ENCODE measurements at regions not wholly inside any gene's neighbourhood (a gene's known extent, or its start where the extent isn't known, plus 50 kb on each side); places are given as distances from the start of the nearest gene placed in this dataset.

DNA sequence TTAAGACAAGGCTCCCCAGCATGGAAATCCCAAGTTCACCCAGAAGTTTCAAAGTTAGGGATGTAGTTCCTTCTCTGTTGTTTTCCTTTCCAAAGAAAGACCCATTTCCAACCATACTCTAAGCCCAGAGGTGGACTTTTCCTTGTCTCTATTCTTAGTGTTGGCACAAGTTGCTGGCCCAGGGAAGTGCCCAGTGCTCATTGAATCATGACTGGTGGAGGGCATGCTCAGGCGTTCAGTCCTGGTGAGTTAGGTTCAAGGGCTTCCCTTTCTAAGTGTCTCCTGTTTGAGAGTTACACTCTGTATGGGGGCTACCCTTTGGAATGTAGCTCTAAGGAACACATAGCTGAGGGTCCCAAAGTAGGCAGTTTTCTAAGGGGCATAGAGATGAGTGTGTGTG, 389.5 kb downstream of the KCNRG start:
- DNase-seq (ENCODE audit: low spot score), result no peak
- CTCF ChIA-PET, result no interaction called here
- Histone ChIP-seq H3K4me3 (ENCODE audit: low read depth, low read length, poor library complexity, severe bottlenecking) (no peak overlapping the region), H3K4me1 (ENCODE audit: insufficient read depth, low read length, poor library complexity, severe bottlenecking) (peaks cover 20% of the 10 kb centered on the region), H3K27ac (ENCODE audit: low read depth, low read length, poor library complexity, severe bottlenecking) (no peak overlapping the region), H3K27me3 (replicated peaks; ENCODE audit: insufficient read depth, low read depth, low read length, poor library complexity) (no peaks in the 10 kb centered on the region), H3K36me3 (ENCODE audit: insufficient read depth, low read length, poor library complexity, severe bottlenecking) (no peaks in the 10 kb centered on the region), H3K9me3 (ENCODE audit: low read depth, low read length, poor library complexity, severe bottlenecking) (no peaks in the 10 kb centered on the region)
- TF ChIP-seq EZH2 (IDR thresholded peaks at IDR 0.05; ENCODE audit: borderline replicate concordance, low read depth, low read length, poor library complexity, severe bottlenecking) (no peak), CTCF (conservative IDR thresholded peaks at IDR 0.05; ENCODE audit: low read depth, low read length) (no peak)
- POLR2A ChIA-PET (ENCODE audit: low non-redundant PET), result no interaction called here
- no TSS peak for BruUV-seq (replicated peaks)
- intact Hi-C loops (cut with micrococcal nuclease; ENCODE audit: unreplicated experiment), result no loop called here

DNA sequence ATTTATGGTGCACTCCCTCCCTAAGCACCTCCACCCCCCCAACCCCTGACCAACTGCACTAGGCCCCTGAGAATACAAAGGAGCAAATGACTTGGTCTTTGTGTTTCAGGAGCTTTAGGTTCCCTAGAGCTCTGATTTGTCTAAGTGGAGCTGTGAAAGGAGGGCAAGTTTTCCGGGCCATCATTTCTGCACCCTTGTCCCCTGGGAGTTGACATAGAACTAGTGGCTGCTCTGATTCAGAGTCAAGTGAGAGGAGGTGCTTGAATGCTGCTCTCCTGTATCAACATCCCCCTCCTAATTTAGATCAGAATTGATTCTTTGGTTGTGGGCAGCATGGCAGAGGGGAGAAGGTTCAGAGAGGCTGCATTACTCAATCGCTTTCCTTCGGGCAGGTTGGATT, 391.6 kb downstream of the KCNRG start:
- peaks cover 4% of the 10 kb centered on the region for H3K4me1 ChIP-seq (ENCODE audit: insufficient read depth, low read length, poor library complexity, severe bottlenecking)
- H3K27me3 ChIP-seq (replicated peaks; ENCODE audit: insufficient read depth, low read depth, low read length, poor library complexity), result no peaks in the 10 kb centered on the region
- intact Hi-C loops (cut with micrococcal nuclease; ENCODE audit: unreplicated experiment), result no loop called here
- no TSS peak for BruUV-seq (replicated peaks)
- no peak for DNase-seq (ENCODE audit: low spot score)
- no peak for TF ChIP-seq EZH2 (IDR thresholded peaks at IDR 0.05; ENCODE audit: borderline replicate concordance, low read depth, low read length, poor library complexity, severe bottlenecking)
- no peak for TF ChIP-seq CTCF (conservative IDR thresholded peaks at IDR 0.05; ENCODE audit: low read depth, low read length)
- no peaks in the 10 kb centered on the region for H3K36me3 ChIP-seq (ENCODE audit: insufficient read depth, low read length, poor library complexity, severe bottlenecking)
- no peaks in the 10 kb centered on the region for H3K9me3 ChIP-seq (ENCODE audit: low read depth, low read length, poor library complexity, severe bottlenecking)
- ChIA-PET POLR2A (ENCODE audit: low non-redundant PET) (no interaction called here), CTCF (no interaction called here)
- no peak overlapping the region for H3K27ac ChIP-seq (ENCODE audit: low read depth, low read length, poor library complexity, severe bottlenecking)
- no peak overlapping the region for H3K4me3 ChIP-seq (ENCODE audit: low read depth, low read length, poor library complexity, severe bottlenecking)

GRCh38 chr13:50408068-50408467, 392.8 kb downstream of the KCNRG start:
- intact Hi-C loops (cut with micrococcal nuclease; ENCODE audit: unreplicated experiment), result no loop called here
- Histone ChIP-seq H3K4me1 (ENCODE audit: insufficient read depth, low read length, poor library complexity, severe bottlenecking) (no peaks in the 10 kb centered on the region), H3K4me3 (ENCODE audit: low read depth, low read length, poor library complexity, severe bottlenecking) (no peak overlapping the region), H3K9me3 (ENCODE audit: low read depth, low read length, poor library complexity, severe bottlenecking) (no peaks in the 10 kb centered on the region), H3K27me3 (replicated peaks; ENCODE audit: insufficient read depth, low read depth, low read length, poor library complexity) (no peaks in the 10 kb centered on the region), H3K27ac (ENCODE audit: low read depth, low read length, poor library complexity, severe bottlenecking) (no peak overlapping the region), H3K36me3 (ENCODE audit: insufficient read depth, low read length, poor library complexity, severe bottlenecking) (no peaks in the 10 kb centered on the region)
- DNase-seq (ENCODE audit: low spot score), result no peak
- no TSS peak for BruUV-seq (replicated peaks)
- ChIA-PET POLR2A (ENCODE audit: low non-redundant PET) (no interaction called here), CTCF (no interaction called here)
- TF ChIP-seq EZH2 (IDR thresholded peaks at IDR 0.05; ENCODE audit: borderline replicate concordance, low read depth, low read length, poor library complexity, severe bottlenecking) (no peak), CTCF (conservative IDR thresholded peaks at IDR 0.05; ENCODE audit: low read depth, low read length) (no peak)
